ENCODE measurements at regions not wholly inside any gene's neighbourhood (a gene's known extent, or its start where the extent isn't known, plus 50 kb on each side); places are given as distances from the start of the nearest gene placed in this dataset.

DNA sequence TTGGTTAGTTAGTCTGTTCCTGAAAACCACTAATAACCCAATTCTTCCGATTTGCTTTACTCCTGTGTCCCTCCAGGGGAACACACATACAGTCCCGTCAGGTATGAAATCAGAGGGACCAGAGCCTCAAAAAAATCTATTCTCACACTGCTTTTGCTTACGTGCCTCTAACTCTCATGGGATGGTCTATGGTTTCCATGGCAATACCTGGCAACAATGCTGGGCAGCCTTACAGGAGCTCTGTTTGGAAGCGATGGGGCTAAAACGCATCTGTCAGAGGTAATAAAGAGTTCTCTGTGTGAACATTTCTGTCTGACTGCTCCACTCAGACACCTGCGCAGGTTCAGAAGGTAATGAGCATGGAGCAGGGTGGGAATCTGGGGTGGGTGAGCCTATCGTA lies 376.2 kb downstream of the GXYLT1 start:
- DNase-seq (ENCODE audit: low read depth in 2 of 2), result no peak

DNA sequence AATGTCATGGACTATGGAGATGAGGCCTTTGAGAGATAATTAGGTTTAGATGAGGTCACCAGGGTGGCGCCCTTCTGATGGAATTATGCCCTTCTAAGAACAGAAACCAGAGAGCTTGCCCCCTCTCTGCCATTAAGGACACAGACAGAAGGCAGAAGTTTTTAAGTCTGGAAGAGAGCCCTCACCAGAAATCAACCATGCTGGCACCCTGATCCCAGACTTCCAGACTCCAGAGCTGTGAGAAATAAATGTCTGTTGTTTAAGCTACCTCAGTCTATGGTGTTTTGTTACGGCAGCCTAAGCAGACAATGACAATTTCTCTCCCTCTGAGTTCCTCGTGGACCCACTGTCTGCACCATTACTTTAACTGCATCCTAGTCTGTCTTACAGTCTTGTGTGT lies 382.0 kb downstream of the GXYLT1 start:
- no peak for DNase-seq (ENCODE audit: low read depth in 2 of 2)

DNA sequence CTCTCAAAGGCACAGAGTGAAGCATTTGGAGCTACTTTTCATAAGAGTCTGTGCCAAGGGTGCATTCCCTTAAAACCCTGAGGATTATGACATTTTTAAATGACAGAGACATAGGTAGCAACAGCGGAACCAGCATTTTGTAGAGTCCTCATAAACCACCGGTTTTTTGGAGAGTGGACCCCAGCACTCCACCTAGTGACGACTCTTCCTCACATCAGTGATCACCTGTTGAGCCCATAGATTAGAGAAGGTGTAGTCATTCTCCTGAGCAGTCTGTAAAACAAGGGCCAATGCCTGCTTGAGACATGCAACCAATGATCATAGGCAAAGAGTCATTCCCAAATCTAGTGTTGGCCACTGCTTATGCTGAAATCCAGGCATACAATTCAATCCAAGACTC lies 399.1 kb downstream of the GXYLT1 start:
- DNase-seq (ENCODE audit: low read depth in 2 of 2), result no peak

DNA sequence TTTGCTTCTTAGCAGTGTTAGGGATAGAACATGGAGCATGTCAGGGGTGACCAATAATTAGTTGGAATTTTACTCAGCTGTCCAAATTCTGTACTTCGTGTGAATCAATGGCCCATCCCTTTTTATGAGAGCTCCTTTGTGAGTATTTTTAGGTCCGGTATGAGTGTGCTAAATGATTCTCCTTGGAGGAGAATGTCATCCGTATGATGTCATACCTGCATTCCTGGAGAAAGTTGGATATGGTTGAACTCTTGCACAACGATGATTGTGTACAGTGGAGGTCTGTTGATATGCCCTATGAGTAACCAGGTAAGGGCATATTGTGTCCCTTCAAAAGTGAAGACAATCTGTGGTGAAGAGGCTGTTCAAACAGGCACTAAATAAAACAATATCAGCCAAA lies 400.8 kb downstream of the GXYLT1 start:
- DNase-seq (ENCODE audit: low read depth in 2 of 2), result no peak

DNA sequence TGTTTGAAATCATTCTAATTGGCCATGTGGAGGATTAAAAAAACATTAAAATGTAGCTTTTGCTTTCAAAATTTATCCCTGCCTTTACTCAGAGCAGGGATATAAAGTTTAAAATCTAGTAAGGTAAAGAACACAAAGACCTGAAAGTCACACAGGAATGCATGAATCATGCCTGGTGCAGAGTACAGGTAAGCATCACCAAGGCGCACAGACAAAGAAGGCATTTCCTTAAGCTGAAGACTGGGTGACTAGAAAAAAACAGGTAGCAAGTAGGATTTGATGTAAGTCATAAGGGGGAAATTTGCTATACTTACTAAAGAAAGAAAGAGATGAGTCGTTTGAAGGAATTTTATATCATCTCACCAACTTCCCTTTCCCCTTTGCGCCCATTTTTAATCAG lies 405.6 kb downstream of the GXYLT1 start:
- DNase-seq (ENCODE audit: low read depth in 2 of 2), result no peak

DNA sequence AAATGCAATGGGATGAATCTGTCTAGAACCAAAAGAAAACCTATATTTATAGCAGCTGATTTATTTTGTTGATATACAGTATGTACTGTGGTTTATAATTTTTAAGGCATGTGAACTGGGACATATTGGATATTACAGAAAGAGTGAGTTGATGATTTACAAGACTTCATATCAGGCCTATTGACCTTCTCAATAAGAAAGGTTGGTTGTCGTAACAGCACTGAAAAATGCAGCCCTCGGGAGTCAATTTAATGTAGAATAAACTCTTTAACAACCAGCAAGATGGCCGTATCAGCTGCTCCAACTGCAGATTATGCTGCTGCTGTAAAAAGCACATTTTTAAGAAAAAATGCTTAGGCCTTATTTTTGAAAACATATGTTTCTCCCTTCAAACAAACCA lies 407.3 kb downstream of the GXYLT1 start:
- DNase-seq (ENCODE audit: low read depth in 2 of 2), result no peak

DNA sequence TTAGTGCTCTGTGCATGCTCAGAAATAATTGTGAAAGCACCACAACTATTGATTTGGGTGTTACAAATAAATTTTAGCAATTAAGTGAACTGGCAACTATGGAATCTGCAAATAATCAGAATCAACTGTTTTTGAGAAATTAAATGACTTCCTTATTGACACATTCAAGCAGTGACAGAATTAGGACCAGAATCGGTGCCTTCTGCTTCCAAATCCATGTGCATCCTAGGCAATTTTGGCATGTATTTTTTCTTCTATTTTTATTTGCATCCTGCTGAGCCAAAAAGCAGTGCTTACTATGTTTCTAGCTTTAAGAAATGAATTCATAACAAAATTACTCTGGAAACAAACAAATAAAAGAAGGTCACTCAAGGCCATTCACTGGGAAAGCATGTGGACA lies 408.2 kb downstream of the GXYLT1 start:
- no peak for DNase-seq (ENCODE audit: low read depth in 2 of 2)

DNA sequence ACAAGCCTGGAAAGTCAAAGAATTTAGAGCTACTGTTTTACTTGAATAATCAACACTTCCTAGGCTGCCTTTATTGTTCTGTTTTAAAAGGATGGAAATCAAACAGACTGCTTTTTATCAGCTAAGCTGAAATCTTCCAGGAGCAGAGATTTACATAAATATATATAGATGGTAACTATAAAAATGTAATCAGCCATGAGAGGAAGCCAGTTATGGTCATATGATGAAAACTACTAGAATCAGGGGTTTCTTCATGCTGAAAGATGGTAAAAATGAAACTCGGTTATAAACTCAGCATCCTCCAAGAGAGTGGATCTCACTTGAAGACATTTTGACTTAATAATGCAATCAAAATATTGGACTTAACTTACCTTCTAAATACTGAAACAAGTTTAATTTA lies 413.0 kb downstream of the GXYLT1 start:
- no peak for DNase-seq (ENCODE audit: low read depth in 2 of 2)

DNA sequence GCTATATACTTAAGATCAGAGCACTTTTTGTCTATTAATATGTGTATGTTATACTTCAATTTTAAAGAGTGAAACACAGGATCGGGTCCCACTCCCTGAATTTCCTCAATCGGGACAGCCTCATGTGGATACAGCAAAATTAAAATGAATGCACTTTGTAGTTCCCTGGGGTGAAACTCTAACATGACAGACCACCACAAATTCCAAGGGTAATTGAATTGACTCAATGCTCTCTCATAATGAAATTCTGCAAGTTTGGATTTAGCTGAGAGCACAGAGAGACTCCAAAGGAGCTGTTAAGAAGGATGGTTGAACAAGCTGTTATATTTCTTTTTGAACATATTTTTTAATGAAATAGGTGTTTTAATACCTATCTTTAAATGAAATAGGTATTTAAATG lies 413.6 kb downstream of the GXYLT1 start:
- DNase-seq (ENCODE audit: low read depth in 2 of 2), result no peak

DNA sequence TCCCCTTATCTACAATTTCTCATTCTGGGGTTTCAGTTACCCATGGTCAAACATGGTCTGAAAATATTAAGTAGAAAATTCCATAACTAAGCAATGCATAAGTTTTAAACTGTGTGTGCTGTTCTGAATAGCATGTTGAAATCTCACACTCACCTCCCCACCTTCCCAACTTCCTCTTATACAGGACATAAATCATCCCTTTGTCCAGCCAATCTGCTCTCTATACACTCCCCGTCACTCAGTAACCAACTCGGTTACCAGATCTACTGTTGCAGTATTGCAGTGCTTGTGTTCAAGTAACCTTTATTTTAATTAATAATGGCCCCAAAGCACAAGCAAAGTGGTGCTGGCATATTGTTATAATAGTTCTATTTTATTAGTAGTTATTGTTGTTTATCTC lies 420.5 kb downstream of the GXYLT1 start:
- DNase-seq (ENCODE audit: low read depth in 2 of 2), result no peak

DNA sequence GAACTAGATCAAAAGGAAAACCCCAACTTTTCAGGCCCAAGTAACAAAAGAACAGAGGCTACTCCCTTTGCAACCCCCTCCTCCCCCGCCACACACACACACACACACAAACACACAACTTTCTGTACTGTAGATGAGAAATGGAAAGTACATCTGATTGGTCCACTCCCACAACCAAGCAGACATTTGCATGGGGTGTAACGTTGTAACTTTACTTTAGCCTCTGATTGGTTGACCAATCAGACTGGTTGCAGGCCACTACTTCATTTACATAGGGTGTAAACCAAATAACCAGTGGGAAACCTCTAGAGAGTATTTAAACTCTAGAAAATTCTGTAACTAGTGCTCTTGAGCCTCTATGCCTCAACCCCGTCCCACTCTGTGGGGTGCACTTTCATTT lies 425.5 kb downstream of the GXYLT1 start:
- no peak for DNase-seq (ENCODE audit: low read depth in 2 of 2)

DNA sequence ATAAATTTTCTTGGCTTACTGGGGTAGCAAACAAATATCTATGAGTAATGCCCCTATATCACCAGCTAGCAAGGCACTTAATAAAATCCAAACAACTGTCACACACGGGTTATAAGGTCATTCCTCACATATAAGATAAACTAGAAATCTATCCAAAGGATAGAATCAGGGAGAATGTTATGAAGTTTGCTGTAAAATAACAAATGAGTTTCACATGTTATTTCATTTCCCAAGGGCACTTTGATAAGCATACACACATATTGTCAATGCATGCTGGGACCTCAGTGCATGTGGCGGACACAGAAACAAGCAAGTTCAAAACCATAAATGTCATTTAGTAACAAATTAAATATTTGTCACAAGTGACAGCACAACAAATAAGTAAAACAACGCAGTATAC lies 429.4 kb downstream of the GXYLT1 start:
- DNase-seq (ENCODE audit: low read depth in 2 of 2), result no peak

DNA sequence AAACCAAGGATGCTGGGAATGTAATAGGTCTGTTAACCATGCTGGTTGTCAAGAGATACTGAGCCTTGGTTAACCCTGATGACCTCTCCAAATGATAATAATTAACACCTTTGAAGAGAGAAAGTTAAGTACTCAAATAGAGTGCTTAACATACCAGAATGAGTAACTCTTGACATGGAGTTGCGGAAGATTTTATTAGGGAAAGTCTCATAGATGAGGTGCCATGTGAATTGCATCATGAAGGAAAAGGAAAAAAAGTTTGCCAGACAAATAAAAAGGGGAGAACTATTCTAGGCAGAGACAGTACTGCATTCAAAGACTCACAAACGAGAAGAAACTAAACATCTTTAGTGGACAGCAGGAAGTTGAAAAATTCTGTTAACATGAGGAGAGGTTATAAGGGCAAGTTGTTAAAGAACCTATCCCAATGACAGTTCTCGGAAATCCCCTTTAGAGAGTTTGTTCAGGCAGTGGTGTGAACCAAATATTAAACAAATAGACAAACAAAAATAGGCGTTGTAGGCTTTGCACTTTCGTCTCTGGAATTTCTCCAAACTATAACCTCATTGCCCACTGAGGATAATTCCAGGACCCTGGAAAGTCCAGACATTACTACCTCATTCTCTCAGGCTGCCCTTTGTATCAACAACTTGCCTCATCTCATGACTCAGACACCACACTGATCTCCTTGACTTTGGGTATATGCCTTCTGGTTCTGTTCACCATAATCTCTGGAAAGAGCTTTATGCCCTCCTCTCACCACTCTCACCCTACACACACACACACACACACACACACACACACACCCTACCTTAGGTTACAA lies 435.0 kb downstream of the GXYLT1 start:
- no peak for DNase-seq (ENCODE audit: low read depth in 2 of 2)

DNA sequence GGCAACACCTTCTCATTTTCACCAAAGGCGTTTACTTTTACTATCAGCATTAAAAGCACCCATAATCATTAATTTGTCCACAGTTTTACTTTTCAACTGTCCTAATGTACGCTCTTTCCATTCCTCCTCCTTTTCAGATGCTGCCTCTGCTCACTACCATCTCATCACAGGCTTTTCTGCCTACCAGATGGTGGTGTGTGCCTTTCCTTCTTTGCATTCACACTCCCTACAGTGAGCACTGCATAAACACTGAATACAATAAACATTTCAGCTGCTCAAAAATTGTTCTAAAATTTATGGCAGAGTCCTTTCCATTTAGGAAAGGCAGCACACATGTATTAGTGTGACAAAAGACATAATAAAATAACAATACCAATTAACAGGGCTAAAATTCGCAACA lies 435.7 kb downstream of the GXYLT1 start:
- DNase-seq (ENCODE audit: low read depth in 2 of 2), result no peak

DNA sequence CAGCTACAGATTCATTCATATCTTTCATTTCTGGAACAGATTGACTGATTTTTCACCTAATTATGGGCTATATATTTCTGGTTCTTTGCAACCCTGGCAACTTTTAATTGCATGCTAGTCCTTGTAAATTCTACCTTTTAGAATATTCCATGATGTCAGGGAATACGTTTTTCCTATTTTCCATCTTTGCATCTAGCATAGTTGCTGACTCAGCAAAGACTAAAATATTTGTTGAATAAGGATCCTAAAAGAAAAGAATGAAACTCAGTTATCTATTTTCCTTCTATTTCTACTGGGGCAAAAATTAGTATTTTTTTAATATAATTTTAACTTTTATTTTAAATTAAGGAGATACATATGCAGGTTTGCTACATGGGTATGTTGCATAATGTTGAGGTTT lies 438.3 kb downstream of the GXYLT1 start:
- no peak for DNase-seq (ENCODE audit: low read depth in 2 of 2)

DNA sequence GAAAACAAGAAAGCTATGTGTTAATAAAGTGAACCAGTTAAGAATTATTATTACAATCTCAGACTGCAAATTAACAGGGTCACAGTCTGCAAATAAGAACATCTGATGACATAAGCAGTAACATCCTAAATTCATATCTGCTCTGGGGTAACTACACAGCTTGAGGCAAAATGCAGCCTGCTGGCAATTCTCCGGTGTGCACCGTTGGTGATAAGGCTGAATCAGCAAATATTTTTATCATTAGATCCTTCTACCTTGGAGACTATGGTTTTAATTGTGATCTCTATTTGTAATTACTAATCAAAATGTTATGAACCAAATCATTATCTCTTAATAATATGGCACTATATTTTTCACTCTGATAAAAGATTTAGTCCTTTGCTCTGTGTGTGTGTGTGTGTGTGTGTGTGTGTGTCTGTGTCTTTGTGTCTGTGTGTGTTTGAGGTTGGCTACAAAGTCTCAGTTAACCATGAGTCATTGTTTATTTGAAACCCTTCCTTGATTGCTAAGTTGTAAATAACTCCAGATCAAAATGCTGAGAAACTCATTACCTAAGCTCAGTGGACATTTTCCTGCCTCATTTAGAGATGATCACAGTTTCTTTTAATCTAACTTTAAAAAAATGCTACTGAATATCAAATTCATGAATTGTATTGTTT lies 442.6 kb downstream of the GXYLT1 start:
- no peak for DNase-seq (ENCODE audit: low read depth in 2 of 2)

DNA sequence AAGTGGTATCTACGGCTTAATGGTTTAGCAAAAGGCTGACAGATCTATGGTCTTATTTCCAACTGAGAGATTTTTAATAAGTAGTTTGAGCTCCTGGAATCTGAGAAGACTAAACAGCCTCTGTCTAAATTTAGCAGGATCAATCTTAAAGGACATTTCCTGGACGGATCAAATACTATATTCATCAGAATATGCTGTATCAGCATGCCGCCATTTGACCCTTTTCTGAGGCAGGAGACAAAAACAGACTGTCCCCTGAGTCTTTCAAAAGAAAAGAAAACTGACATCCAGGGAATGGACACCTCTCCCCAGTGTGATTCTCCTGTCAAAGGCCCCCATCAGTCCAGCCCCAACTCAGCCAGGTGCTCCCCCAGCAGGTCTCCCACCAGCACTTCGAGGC lies 443.7 kb downstream of the GXYLT1 start:
- DNase-seq (ENCODE audit: low read depth in 2 of 2), result no peak

DNA sequence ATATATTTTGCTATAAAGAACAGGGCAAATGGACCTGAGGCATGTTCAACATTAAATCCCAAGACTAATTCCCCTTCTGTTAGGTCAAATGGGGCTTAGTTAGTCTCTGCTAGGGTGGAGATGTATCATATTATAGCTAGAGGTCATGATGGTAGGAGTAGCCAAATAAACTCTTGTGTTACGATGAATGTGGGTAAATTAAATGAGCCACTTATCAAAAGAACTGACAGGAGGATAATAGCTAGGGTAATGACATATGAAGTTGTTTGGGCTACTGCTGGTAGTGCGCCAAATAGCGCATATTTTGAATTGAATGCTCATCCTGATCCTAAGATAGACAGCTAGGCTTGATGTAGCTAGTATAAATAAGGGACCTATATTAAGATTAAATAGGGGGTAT lies 445.0 kb downstream of the GXYLT1 start:
- no peak for DNase-seq (ENCODE audit: low read depth in 2 of 2)

DNA sequence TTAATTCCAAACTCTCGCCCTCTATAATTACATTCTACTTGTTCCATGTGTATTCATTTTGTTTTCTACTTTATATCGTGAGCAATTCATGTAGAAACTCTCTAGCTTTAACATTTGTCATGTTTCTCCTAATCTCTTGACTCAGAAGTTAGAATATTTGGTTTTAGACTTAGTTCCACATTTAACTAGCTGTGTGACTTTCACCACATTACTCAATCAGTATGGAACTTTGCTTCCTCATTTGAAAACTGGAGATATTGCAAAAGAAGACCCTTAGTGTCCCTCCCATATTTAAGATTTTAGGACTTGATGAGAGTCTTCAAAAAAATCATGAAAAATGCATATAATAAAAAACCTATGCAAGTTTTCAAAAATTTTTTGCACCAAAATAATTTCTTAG lies 447.5 kb downstream of the GXYLT1 start:
- DNase-seq (ENCODE audit: low read depth in 2 of 2), result no peak

DNA sequence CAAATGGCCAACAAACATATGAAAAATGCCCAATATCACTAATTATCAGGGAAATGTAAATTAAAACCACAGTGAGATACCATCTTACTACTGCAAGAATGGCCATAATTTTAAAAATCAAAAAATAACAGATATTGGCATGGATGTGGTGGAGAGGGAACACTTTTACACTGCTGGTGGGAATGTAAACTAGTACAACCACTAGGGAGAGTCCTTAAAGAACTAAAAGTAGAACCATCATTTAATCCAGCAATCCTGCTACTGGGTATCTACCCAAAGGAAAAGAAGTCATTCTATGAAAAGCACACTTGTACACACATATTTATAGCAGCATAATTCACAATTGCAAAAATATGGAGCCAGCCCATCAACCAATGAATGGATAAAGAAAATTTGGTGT lies 459.7 kb downstream of the GXYLT1 start:
- no peak for DNase-seq (ENCODE audit: low read depth in 2 of 2)

DNA sequence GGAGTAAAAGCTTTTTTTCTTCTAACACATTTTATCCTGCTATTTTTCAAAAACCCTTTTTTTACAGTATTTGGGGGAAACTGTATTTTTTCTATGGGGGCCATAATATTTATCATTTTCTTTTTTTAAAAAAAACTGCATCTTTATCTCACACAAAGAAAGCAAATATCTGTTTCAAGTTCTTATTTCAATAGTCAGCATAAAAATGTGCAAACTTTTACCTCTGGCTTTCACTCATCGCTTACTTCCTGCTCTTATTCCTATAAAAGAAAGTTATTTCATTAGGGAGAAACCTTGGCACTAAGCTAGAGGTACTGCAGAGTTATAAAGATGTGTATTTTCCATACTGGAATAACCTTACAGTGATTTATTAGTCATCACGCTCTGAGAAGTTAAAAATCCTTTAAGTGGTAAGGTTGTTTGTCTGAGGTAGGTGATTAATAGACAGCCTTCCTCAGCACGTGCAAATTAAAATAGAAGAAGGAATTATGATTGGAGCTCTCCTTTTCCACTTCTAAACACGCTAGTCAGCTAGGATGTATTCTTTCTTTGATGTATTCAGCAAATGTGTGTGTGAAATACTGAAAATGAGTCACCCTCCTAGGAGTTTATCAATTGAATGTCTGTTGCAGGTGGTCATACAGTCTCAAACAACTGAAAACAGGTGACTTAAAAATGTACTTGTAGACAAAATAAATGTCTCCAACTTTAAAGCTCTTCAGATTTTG lies 461.0 kb downstream of the GXYLT1 start:
- DNase-seq (ENCODE audit: low read depth in 2 of 2), result no peak

DNA sequence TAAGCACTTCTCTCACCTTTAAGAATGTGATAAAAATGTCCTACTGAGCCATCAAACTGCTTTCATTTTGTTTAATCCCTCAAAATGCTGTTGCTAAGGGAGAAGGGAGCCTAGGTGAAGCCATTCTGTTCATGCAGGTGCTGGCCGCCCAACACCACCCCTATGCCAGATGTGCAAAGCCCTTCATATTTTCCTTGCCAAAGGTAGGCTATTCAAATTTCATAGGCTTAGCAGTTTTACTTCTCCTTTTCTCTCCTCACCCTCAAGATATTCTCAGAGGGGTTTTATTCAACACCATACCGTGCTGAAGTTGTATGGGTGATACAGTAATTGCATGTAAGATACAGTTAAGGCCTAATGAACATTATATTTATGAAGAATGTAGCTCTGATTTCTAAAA lies 461.7 kb downstream of the GXYLT1 start:
- no peak for DNase-seq (ENCODE audit: low read depth in 2 of 2)

DNA sequence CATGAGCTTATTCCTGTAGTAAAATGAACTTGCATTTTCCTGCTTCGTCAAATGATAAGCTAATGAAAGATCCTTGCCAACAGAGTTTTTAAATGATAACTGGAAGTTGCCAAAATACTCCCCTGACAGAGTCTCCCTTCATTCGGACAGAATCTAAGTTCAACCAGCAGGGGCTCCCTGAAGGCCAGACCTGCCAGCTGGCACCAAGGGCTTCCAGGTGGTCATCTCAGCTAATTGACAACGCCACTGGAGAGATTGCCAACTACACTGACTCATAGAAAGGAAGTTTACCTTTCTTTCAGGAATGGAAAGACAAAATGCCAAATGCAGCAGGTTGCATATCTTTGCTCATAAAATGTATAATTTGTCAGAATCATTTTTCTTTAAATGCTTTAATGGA lies 462.8 kb downstream of the GXYLT1 start:
- no peak for DNase-seq (ENCODE audit: low read depth in 2 of 2)

All from stimulated activated CD4-positive, alpha-beta T cell treated with anti-CD3 and anti-CD28 coated beads, Interleukin-4, amount 100 ng/mL, for 48 hours (primary cell).